Skin of body (tissue), 1 donor: ENCODE measurements at regions not wholly inside any gene's neighbourhood (a gene's known extent, or its start where the extent isn't known, plus 50 kb on each side); places are given as distances from the start of the nearest gene placed in this dataset.
"Not testable (repeated sequence)": the region's sequence is repeated elsewhere in the genome, so short reads cannot be mapped to it uniquely, and the experiment has no call there.

ENCODE experiments used
- DNase-seq: peaks from one replicate; lab custom pipeline; 2025; lab: John Stamatoyannopoulos, UW

- DNase-seq = no peak
Measured at GRCh38 chr7:73918926-73919693, 58.2 kb downstream of the TMEM270 start.

- DNase-seq = no peak
Measured at GRCh38 chr7:73919694-73920375, 58.9 kb downstream of the TMEM270 start.

GRCh38 chr7:73920406-73921134 lies 59.6 kb downstream of the TMEM270 start:
- no peak for DNase-seq

GRCh38 chr7:73921623-73922528 lies 60.9 kb downstream of the TMEM270 start:
- no peak for DNase-seq

GRCh38 chr7:73928644-73929043 lies 67.7 kb downstream of the TMEM270 start:
- not testable (repeated sequence) for DNase-seq

- DNase-seq = no peak
Measured at GRCh38 chr7:73931502-73931901, 70.5 kb downstream of the TMEM270 start.

- no peak for DNase-seq
Measured at GRCh38 chr7:73932364-73932763, 71.4 kb downstream of the TMEM270 start.

- DNase-seq = no peak
Measured at GRCh38 chr7:73933091-73933490, 72.1 kb downstream of the TMEM270 start.

GRCh38 chr7:73936967-73937366 lies 76.0 kb downstream of the TMEM270 start:
- no peak for DNase-seq

GRCh38 chr7:73937650-73938049 lies 76.7 kb downstream of the TMEM270 start:
- not testable (repeated sequence) for DNase-seq

- no peak for DNase-seq
Measured at GRCh38 chr7:73939528-73939927, 78.6 kb downstream of the TMEM270 start.

- DNase-seq = no peak
Measured at GRCh38 chr7:73940701-73941238, 79.8 kb downstream of the TMEM270 start.

- no peak for DNase-seq
Measured at GRCh38 chr7:73941836-73942551, 81.0 kb downstream of the TMEM270 start.

GRCh38 chr7:73945022-73945421 lies 83.0 kb upstream of the ELN start:
- DNase-seq = no peak

GRCh38 chr7:73948287-73948686 lies 79.7 kb upstream of the ELN start:
- DNase-seq = no peak

GRCh38 chr7:73952266-73952665 lies 75.7 kb upstream of the ELN start:
- DNase-seq = no peak

GRCh38 chr7:73954181-73954580 lies 73.8 kb upstream of the ELN start:
- DNase-seq = no peak

GRCh38 chr7:73954861-73955260 lies 73.1 kb upstream of the ELN start:
- no peak for DNase-seq

GRCh38 chr7:73960548-73960947 lies 67.4 kb upstream of the ELN start:
- no peak for DNase-seq

- DNase-seq = not testable (repeated sequence)
Measured at GRCh38 chr7:73961991-73962390, 66.0 kb upstream of the ELN start.
